PFSK-1 (cell line): ENCODE measurements at regions not wholly inside any gene's neighbourhood (a gene's known extent, or its start where the extent isn't known, plus 50 kb on each side); places are given as distances from the start of the nearest gene placed in this dataset.

Source experiments
- FOXP2 ChIP-seq: optimal IDR thresholded peaks from 2 replicates; pipeline ENCODE3; 2011; ENCODE audit warnings: borderline replicate concordance, control low read depth, inconsistent platforms; ENCODE audit not compliant: insufficient read depth; ENCODE audit errors: extremely low read length, extremely low read depth
- POLR2AphosphoS5 ChIP-seq: IDR thresholded peaks from 2 replicates; pipeline ENCODE4 v1.6.1; 2012; ENCODE audit warnings: low read depth, mild to moderate bottlenecking, control low read depth, low read length, moderate library complexity
- REST ChIP-seq, 2 experiments: IDR thresholded peaks; 2 replicates each; pipeline versions ENCODE4 v1.6.1 to v1.8.0; 2011 to 2012; ENCODE audit warnings: low read depth in 2 of 2, low read length in 2 of 2, control low read depth in 1 of 2, inconsistent platforms in 1 of 2, mild to moderate bottlenecking in 1 of 2, moderate library complexity in 1 of 2; ENCODE audit not compliant: insufficient read depth in 1 of 2
- SIN3A ChIP-seq: IDR thresholded peaks from 2 replicates; pipeline ENCODE4 v1.6.1; 2012; ENCODE audit warnings: mild to moderate bottlenecking, low read length, moderate library complexity, borderline replicate concordance; ENCODE audit not compliant: insufficient read depth
- TAF1 ChIP-seq: IDR thresholded peaks from 2 replicates; pipeline ENCODE4 v1.6.1; 2012; ENCODE audit warnings: low read length, control low read depth, borderline replicate concordance; ENCODE audit not compliant: insufficient read depth

DNA sequence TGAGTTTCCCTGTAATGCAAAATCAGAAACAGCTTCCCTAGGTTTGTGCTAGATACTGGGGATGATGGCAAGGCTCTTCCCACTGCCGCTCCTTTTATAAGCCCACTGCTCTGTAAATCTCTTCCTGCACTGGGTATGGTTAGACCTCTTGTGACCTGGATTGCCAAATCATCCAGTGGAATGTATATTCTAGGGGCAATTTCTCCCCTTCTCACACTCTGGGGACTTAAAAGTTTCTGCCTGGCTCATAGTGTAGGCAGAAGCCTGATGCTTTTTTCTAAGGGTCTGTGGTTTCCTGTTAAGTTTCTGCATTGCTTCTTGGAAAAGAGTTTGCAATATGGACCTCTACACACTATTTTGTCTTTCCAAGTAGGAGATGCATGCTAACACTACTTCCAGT, 1582.0 kb upstream of the PCDH20 start:
- no peak for TF ChIP-seq REST (IDR thresholded peaks at IDR 0.05; ENCODE audit: insufficient read depth in 1 of 2, low read depth in 2 of 2, low read length in 2 of 2)
- no peak for TF ChIP-seq POLR2AphosphoS5
- TF ChIP-seq FOXP2 = no peak
- TF ChIP-seq SIN3A = no peak
- TF ChIP-seq TAF1 = no peak

GRCh38 chr13:62997038-62997599, 1581.5 kb upstream of the PCDH20 start:
- TF ChIP-seq SIN3A = no peak
- no peak for TF ChIP-seq FOXP2
- no peak for TF ChIP-seq TAF1
- TF ChIP-seq POLR2AphosphoS5 = no peak
- no peak for TF ChIP-seq REST (IDR thresholded peaks at IDR 0.05; ENCODE audit: insufficient read depth in 1 of 2, low read depth in 2 of 2, low read length in 2 of 2)

DNA sequence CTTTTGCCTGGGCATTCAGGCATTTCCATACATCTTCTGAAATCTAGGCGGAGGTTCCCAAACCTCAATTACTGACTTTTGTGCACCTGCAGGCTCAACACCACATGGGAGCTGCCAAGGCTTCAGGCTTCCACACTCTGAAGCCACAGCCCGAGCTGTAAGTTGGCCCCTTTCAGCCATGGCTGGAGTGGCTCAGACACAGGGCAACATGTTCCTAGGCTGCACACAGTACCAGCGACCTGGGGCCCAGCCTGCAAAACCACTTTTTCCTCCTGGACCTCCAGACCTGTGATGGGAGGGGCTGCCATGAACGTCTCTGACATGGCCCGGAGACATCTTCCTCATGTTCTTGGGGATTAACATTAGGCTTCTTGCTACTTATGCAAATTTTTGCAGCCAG, 1558.2 kb upstream of the PCDH20 start:
- TF ChIP-seq SIN3A (no peak), TAF1 (no peak), FOXP2 (no peak), REST (IDR thresholded peaks at IDR 0.05; ENCODE audit: insufficient read depth in 1 of 2, low read depth in 2 of 2, low read length in 2 of 2) (no peak), POLR2AphosphoS5 (no peak)

- no peak for TF ChIP-seq TAF1
- no peak for TF ChIP-seq REST (IDR thresholded peaks at IDR 0.05; ENCODE audit: insufficient read depth in 1 of 2, low read depth in 2 of 2, low read length in 2 of 2)
- TF ChIP-seq POLR2AphosphoS5 = no peak
- no peak for TF ChIP-seq FOXP2
- TF ChIP-seq SIN3A = no peak
These were observed 1548.9 kb upstream of the PCDH20 start for GRCh38 chr13:62964522-62964921.

DNA sequence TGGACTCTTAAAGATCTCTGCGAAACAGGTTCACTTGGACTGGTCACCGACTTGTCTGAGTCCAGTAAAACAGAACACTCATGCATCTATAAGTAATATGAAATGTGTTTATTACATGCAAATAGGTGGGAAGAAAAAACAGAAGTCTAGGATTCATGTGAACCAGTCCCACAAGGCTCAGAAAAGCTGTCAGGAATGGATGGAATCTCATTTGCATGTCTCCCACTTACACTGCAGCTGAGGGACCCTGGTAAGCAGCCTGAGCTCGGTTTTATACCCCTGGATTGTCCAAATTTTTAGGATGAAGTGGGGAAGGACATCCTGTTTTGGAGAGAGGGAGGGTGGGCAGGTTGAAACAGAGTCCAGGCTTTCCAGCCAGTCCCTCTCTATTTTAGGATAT, 1545.1 kb upstream of the PCDH20 start:
- TF ChIP-seq POLR2AphosphoS5 = no peak
- no peak for TF ChIP-seq FOXP2
- TF ChIP-seq REST (IDR thresholded peaks at IDR 0.05; ENCODE audit: insufficient read depth in 1 of 2, low read depth in 2 of 2, low read length in 2 of 2) = no peak
- TF ChIP-seq TAF1 = no peak
- no peak for TF ChIP-seq SIN3A
